Islet of Langerhans (tissue), 1 donor: ENCODE measurements at regions not wholly inside any gene's neighbourhood (a gene's known extent, or its start where the extent isn't known, plus 50 kb on each side); places are given as distances from the start of the nearest gene placed in this dataset.

Experiments
- FAIRE-seq: peaks from one replicate; lab custom pipeline; 2011; peaks lifted over from hg19 to GRCh38; lab: Jason Lieb, UNC

DNA sequence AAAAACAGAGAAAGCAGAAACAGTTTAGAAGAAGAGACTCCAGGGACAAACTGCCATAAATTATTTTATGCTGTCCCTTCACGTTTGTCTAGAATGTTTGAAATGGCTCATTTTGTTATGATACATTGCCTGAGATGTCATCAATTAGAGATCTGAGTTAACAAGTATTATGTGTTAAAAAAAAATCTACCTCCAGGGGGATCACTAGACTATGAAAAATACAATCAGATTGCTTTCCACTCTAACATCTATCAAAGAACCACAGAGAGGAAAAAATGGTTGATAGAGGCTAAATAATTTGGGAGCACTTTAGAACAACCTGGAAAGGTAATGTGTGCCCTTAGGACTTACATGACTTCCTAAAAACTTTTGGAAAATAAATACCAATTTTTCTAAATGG is 103.8 kb upstream of the CCDC150 start:
- FAIRE-seq, result no peak

DNA sequence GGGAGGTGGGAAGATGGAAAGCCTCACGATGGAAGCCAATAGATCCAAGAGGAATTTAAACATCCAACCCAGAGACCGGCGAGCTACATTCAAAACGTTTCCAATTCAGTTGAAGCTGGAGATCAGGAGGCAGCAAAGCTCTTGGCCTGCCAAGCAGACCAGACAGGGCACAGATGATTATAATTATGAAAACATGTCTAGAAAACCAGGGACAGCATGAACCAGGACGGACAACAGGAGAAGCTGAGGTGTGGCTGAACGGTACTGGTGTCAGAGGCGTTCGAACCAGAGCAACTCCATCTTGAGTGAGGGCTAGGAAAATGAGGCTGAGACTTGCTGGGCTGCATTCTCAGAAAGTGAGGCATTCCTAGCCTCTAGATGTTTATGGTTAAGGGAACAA is 102.2 kb upstream of the CCDC150 start:
- no peak for FAIRE-seq

DNA sequence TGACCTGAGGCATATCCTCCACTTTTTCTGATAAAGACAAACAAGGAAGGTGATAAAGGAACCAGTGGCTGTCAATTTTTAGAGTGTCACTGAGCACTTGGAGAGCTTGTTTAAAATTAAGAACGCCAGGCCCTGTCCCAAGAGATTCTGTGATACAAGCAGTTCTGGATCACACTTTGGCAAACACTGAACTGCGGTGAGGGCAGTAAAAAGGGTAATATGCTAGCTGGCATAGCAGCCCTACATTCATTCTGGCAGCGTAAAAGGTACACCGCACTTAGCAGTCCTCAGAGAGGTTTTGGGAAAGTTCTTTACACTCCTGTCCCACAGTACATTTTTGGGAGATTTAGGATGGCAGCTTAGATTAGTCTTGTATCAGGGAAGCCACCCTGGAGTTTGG is 101.3 kb upstream of the CCDC150 start:
- FAIRE-seq, result no peak

DNA sequence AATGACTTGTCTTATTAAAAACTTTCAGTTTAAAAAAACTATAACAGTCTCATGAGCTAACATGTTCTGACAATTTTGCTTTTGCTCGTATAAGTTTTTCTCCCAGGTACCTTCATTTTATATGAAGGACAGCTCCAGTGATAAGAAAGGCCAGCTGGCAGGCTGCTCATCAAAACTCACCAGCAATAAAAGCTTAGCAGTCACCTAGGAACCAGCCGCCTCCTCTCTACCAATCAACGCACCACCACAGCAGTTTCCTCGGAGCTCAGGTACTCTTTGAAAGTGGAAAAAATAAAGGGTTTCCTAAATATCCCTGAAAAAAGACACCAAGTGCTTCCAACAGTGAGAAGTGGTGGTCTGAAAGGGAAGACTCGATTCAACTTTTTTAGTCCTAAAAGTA is 100.9 kb upstream of the CCDC150 start:
- peak; percentile 76 for FAIRE-seq

DNA sequence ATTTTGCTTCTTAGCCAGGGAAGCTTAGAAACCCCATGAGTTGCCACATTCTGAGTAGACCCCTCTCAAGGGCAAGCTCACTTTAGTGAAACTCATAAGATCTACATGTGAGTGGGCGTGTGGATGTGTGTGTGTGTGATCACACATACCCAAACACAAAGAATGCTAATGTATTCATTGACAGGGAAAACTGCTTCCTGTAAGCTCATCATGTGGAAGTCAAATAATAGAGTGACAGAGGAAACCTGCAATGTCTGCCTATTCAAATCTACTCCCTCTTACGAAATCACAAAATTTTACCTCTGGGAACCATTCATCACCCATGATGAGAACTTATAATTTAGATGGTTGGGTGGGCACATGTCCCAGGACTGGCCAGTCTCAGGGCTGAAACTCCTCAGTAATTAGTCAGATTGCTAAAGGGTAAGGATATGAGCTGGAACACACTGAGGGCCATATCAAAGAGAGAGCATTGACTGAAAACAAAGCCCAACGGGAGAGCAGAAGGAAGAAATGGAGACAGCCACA is 94.5 kb upstream of the CCDC150 start:
- FAIRE-seq, result no peak

DNA sequence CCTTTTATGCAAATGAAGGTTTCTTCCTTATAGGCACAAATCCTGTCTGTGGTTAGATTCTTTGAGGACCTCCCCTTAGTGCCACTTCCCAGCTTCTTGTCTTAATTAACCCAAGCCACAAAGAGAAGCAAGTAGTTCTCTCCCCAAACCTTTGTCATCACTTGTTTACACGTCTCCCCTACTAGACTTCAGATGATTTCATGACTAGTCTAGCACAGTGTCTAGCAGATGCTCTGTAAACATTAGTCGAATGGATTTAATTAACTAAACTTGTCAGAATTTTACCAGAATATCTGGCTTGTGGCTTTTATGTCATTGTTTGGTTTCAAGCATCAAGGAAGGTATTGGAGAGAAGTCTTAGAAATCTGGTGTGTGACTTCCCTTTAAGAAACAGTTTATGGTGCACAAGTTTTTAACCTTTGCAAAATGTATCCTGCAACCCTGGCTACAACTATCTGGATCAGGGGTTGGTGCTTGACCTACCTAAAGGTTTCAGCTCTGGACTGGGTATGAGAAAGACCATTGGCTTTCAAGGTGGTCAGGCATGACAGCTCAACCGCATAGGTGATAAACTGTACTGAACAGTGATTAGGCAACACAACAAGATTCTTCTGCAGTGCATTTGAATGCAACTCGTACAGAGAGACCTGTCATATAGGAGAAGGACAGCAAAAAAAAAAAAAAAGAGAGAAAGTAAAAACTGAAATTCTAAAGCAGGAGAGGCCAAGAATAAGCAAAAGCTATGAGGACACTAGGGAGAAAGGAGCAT is 93.2 kb upstream of the CCDC150 start:
- FAIRE-seq, result no peak

DNA sequence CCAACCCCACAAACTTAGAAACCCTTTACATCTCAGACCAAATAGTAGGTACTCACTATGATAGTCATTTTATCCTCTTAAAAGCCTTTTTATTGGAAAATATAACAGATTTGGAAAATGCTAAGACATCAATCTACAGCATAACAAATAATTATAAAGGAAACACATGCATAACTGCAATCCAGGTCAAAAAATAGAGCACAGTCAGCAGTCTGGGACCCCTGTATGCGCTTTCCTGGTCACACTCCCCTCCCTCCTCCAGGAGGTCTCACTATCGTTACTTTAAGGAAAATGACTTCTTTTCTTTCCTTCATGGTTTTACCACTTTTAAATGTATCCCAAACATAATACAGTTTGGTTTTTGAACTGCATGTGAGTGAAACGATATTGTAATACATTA is 90.5 kb upstream of the CCDC150 start:
- no peak for FAIRE-seq

DNA sequence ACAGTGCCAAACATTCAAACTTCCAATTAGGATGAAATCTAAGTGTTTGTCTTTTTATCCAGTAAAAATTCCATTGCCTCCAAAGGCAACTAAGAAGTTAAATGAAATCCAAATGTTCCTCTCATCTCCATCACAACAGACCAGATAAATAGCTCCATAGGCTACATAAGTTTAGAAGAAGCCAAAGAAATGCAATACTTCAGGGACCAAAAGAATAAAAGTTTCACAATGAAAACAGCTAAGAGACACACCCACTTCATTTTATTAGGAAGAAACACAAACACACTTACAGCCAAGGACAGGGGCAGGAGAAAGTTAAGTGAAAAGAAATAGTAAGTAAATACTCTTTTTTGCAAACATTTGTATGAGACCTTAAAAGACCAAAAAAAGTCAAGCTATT is 88.5 kb upstream of the CCDC150 start:
- no peak for FAIRE-seq

DNA sequence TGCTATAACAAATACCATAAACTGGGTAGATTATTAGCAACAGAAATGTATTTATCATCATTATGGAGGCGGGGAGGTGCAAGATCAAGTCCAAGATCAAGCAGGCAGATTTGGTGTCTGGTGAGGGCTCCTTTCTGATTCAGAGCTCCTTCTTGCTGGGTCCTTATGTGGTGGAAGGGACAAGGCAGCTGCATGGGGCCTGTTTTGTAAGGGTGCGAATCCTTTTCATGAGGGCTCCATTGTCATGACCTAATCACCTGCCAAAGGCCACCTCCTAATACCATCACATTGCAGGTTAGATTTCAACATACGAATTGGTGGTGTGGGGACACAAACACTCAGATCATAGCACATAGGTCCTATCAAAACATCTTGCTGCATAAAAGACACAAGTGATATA is 84.4 kb upstream of the CCDC150 start:
- FAIRE-seq, result no peak

DNA sequence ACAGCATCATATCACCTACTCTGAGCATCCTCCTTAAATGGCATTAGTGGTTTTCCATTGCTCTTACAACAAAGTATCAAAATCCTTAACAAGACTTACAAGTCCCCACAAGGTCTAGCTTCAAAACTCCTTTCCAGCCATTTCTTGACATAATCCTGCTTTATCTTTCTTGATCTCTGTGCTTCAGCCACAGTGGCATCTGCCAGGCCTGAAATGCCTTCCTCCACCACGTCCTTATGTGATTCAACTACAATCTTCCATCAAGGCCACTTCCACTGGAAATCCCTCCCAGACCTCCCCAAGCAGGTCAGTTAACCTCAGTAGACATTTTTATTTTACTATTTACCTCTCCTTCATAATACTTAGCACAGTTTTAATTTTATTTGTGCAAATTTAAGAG is 83.8 kb upstream of the CCDC150 start:
- FAIRE-seq, result no peak

DNA sequence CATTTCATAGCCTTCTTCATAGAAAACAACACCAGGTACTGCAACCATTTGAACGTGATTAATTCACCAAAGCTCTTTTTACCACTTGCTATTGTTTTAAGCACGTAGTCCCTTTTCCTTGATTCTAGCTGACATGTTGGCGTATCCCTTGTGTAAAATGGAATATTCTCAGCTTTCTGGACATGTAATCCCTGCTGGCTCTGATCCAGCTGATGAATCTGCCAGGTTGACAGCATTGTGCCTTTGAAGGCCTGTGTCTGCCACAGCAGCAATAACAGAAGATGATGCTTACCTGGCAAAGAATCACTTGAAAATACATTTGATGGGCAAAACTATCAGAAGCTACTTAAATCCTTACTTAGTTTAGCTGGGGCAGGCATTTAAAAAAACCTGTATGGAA is 81.0 kb upstream of the CCDC150 start:
- peak; percentile 36 for FAIRE-seq

DNA sequence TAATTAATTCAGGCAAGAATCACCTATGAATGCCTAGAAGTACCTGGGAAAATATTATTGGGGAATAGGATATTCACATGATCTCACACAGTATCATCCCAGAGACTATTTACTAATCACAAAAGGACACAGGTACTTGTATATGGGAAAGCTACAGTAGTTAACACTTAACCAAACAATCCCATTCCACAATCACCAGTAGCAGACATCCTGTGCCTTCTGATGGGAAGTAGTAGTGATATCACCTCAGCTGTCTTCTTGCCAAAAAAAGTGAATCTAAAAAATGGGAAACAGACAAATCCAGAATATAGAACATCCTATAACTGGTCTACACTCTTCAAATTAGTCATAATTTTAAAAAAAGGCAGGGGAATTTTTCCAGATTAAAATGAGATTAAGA is 75.6 kb upstream of the CCDC150 start:
- no peak for FAIRE-seq

DNA sequence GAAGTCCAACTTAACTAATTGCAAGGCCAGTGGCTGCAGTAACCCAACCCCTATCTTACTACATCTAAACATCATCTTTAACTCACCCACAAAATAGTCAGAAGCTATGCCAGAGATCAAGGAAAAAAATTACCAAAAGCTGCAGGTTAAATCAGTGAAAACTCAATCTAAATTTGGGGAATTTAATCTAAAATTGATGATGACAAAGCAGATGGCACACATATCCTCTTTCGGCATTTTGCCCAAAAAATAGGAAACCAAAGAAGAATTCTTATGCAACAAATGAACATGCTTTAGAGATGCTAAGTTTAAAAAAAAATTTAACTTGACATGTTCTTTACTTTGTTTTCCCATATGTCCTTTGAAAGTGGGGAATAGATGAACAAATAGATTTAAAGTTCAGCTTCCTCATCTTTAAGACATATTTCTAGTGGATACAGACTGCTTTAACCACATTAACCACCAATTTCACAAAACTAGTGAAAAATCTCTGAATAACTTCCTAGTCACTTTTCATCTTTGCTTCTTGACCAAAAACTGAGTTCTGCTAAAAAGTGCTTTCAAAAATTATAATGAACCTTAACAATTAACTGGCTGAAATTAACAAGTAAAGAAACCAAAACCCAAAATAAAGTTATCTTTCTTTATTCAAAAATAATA is 74.3 kb upstream of the CCDC150 start:
- FAIRE-seq, result no peak

DNA sequence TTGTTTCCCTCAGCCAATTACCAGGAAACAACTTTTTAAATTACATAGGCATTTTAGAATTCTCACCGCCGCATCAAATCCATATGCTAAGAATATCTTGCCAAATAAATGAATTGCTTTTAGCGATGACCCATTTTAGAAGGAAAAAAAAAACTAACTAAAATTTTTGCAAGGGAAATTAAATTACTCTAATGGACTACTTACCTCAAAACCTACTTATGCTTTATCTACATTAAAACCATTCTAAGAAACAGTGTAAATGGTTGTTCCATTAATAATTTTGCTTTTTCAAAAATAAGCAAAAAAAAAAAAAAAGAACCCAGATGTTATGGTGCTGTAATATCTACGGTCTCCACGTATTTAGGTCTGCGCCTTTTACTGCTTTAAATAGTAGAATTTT is 73.5 kb upstream of the CCDC150 start:
- FAIRE-seq, result no peak

DNA sequence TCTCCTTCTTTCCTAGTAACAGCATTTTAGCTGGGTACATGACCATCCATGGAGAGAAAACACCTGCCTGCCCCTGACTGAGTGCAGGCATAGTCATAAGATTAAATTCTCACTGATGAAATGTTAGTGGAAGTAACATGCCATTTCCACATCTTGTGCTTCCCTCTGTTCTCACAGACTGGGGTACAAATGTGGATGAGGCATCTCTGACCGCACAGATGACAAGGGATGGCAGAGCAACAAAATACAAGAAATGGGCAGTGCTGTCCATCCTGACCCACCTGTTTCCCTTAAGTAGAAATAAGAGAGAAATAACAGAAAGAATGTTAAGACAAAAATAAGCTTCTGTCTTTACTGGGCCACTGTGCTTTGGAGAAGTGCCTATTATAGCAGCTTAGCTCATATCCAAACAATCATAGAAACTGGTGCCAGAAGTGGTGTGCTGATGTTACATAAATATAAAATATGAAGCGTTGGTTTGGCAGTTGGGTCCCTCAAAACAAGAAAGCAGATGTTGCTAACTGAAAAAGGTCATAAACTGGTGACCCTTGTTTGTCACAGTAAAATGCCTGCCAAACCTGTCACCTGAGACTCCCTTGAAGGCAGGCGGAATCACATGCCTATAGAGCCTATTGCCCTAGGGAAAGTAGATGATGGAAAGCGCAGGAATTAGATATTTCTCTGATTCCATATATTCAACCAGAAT is 72.4 kb upstream of the CCDC150 start:
- FAIRE-seq, result no peak

DNA sequence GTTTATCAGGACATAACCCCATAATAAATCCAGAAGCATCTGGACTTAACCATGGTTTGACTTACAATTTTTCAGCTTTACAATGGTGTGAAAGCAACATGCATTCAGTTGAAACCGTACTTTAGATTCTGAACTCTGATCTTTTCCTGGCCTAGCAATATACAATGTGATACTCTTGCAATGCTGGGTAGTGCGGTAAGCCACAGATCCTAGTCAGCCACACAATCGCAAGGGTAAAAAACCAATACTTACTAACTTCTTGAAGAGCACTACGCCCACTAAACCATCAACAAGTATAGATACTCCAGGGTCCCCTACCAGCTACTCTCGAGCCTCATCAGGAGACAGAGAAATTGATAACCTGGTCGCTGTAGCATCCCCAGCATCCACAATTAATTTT is 71.0 kb upstream of the CCDC150 start:
- FAIRE-seq, result no peak

DNA sequence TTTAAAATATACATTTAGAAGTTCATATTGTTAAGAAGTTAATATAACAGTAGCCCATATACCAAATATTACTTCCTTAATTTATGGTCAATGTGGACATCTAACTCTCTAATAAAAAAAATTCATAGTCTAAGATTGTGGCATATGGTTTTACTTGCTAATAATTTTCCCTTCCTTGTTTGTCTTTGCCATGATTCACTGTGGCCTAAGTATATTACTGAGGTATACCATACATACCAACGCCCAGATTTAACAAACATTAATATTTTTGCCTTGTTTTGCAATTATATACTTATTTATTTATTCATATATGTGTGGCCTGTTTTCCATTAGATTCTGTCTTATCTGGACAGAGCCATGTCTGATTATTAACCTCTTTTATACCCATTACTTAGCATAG is 54.6 kb upstream of the CCDC150 start:
- peak; percentile 21 for FAIRE-seq

DNA sequence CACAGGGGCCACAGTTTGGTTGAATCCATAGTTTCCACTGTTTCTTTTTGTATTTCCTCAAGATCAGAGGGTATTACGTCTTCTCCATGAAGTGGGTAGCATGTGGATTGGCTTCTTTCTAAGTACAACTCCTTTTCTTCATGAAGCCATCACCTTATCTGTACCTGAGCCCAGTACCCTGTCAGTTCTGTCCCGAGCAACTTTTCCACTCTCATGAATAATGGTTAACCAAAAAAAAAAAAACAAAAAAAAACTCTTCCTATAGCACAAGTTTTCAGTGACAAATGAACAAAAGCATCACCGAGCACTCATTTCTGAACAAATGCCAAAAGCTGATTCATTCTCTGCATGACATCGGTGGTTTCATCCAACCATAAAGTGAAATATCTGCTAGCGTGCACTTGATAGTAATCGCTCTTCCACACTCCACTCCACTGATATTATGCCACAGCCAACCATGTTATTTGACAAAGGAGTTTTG is 53.0 kb upstream of the CCDC150 start:
- FAIRE-seq, result peak; percentile 95

DNA sequence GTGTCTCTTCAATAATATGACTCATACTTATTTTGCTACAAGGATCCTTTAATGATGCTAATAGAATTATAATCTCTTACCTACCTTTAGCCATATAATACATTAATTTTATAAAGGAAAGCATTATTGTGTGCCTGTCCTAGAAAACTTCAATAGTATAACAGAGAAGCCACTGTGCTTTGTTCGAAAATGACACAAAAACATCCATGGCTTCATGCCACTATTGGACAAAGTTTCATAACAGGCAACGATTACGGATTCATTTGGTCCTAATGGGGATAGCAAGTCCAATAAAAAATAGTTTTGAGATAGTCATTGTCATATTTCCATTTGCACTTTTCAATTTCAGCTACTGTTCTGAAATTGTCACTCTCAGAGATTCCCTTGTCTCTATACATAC is 52.5 kb upstream of the CCDC150 start:
- no peak for FAIRE-seq

DNA sequence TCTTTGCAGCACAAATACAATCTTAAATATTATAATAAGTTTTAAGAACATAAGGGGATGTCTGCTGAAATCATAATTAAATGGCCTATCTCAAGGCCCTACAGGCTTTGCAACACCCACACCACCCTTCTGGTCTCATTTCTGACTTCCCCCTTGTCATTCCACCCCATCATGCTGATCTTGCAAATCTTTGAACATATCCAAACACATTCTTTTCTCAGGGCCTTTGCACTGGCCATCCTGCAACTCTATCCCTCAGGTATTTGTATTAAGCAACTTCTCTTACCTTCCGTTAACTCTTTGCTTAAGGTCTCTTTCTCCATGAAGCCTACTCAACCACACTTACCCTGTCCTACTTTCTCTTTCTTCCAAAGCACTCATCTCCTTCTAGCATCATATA is 51.8 kb upstream of the CCDC150 start:
- FAIRE-seq, result no peak

DNA sequence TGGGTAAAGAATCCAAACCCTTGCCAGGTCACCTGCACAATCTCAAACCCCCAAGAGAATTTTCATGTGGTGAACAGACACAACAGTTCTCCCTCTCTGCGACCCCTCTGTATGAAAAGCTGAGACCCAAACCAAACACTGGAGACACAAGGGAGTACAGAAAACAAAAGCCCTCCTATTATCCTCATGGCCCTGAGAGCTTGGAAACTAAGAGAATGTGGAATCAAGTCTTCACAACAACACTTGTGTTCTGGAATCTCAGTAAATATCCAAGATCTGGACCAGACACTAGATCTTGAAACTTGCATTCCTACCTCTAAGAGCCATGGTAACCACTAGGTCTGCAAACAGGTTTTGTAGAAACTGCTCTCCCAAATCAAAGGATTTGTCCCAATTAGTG is 50.1 kb upstream of the CCDC150 start:
- no peak for FAIRE-seq
